Endothelial cell of umbilical vein (primary cell): ENCODE measurements at regions not wholly inside any gene's neighbourhood (a gene's known extent, or its start where the extent isn't known, plus 50 kb on each side); places are given as distances from the start of the nearest gene placed in this dataset.

Experiments used
- BruUV-seq: library from RNA; stranded (reverse); fragments of 400-500 nt; replicated peaks from 2 replicates; lab custom pipeline; 2021; lab: Mats Ljungman, UMichigan
- CTCF ChIA-PET: fragments of 300-600, 350-600 bp; sonication (Branson Sonifier 250); formaldehyde crosslinking; loops from one replicate; lab custom pipeline; 2021; ENCODE audit warnings: antibody characterized with exemption, inconsistent platforms; lab: Charles Lee
- POLR2A ChIA-PET: fragments of 300-600, 350-600 bp; sonication (Branson Sonifier 250); formaldehyde crosslinking; loops from one replicate; lab custom pipeline; 2021; ENCODE audit warnings: antibody characterized with exemption, inconsistent platforms; lab: Charles Lee
- DNase-seq: peaks from one replicate; pipeline ENCODE4 v3.0.0-alpha.2; 2011; ENCODE audit warnings: low read depth, low spot score
- FAIRE-seq: peaks from 2 replicates; lab custom pipeline; 2011; peaks lifted over from hg19 to GRCh38; lab: Jason Lieb, UNC
- H2AFZ ChIP-seq: 2 replicates; pipeline ENCODE4 v1.6.0; 2012; ENCODE audit warnings: low read depth, low read length, control low read depth, inconsistent platforms
- H3K27ac ChIP-seq: 2 replicates; pipeline ENCODE4 v1.5.1; 2011; ENCODE audit warnings: low read depth, mild to moderate bottlenecking, control low read depth, low read length, moderate library complexity; ENCODE audit not compliant: insufficient read depth
- H3K27me3 ChIP-seq, 2 experiments: 2 replicates each; pipeline versions ENCODE4 v1.6.0 to v1.6.1; 2011; ENCODE audit warnings: low read length in 2 of 2, mixed read lengths in 1 of 2; ENCODE audit not compliant: control insufficient read depth in 2 of 2, insufficient read depth in 2 of 2
- H3K36me3 ChIP-seq, 2 experiments: 2 replicates in 1 of 2; 3 replicates in 1 of 2; pipeline ENCODE4 v1.5.1; 2011; ENCODE audit warnings: low read length in 2 of 2, mild to moderate bottlenecking in 1 of 2, moderate library complexity in 1 of 2; ENCODE audit not compliant: control insufficient read depth in 2 of 2, insufficient read depth in 2 of 2; ENCODE audit errors: extremely low read depth in 1 of 2
- H3K4me1 ChIP-seq: 3 replicates; pipeline ENCODE4 v1.5.1; 2011; ENCODE audit warnings: mild to moderate bottlenecking, low read length; ENCODE audit not compliant: control insufficient read depth, insufficient read depth; ENCODE audit errors: extremely low read depth
- H3K4me2 ChIP-seq: 2 replicates; pipeline ENCODE4 v1.6.1; 2011; ENCODE audit warnings: low read length, control low read depth, mixed read lengths; ENCODE audit not compliant: insufficient read depth
- H3K4me3 ChIP-seq, 3 experiments: fragments of 200-600 bp in 1 of 3; sonication (generic), shearing (Covaris generic) in 1 of 3; replicated peaks in 1 of 3; 2 replicates each; pipeline ENCODE4 v1.5.1; 2011 to 2016; ENCODE audit warnings: control low read depth in 3 of 3, low read length in 3 of 3, mild to moderate bottlenecking in 2 of 3, inconsistent platforms in 1 of 3, low read depth in 1 of 3, moderate library complexity in 1 of 3; ENCODE audit not compliant: insufficient read depth in 1 of 3
- H3K79me2 ChIP-seq: 2 replicates; pipeline ENCODE4 v1.6.0; 2012; ENCODE audit warnings: low read length, inconsistent platforms; ENCODE audit not compliant: control insufficient read depth, insufficient read depth
- H3K9ac ChIP-seq: replicated peaks from 2 replicates; pipeline ENCODE3; 2011; ENCODE audit warnings: low read length, control low read depth; ENCODE audit not compliant: insufficient read depth; ENCODE audit errors: extremely low read depth
- H3K9me1 ChIP-seq: replicated peaks from 3 replicates; pipeline ENCODE4 v1.6.0; 2011; ENCODE audit warnings: mild to moderate bottlenecking, low read length; ENCODE audit not compliant: control insufficient read depth, insufficient read depth; ENCODE audit errors: extremely low read depth
- H3K9me3 ChIP-seq: replicated peaks from 2 replicates; pipeline ENCODE4 v1.5.1; 2012; ENCODE audit warnings: low read length, inconsistent platforms; ENCODE audit not compliant: control insufficient read depth, insufficient read depth
- H4K20me1 ChIP-seq: replicated peaks from 2 replicates; pipeline ENCODE3; 2011; ENCODE audit warnings: mild to moderate bottlenecking, low read length; ENCODE audit not compliant: control insufficient read depth, insufficient read depth; ENCODE audit errors: extremely low read depth
- CTCF ChIP-seq, 2 donors: IDR thresholded peaks; 1 replicate in 1 of 2; 2 replicates in 1 of 2; pipeline ENCODE4 v1.5.1; 2011; ENCODE audit warnings: low read length in 2 of 2, mild to moderate bottlenecking in 2 of 2, moderate library complexity in 2 of 2, control low read depth in 1 of 2, inconsistent platforms in 1 of 2, low read depth in 1 of 2; ENCODE audit not compliant: insufficient read depth in 1 of 2; ENCODE audit errors: extremely low read depth in 1 of 2
- EZH2 ChIP-seq: IDR thresholded peaks from 2 replicates; pipeline ENCODE4 v1.6.1; 2012; ENCODE audit warnings: borderline replicate concordance, low read depth, mild to moderate bottlenecking, moderate library complexity, low read length, inconsistent platforms; ENCODE audit not compliant: severe bottlenecking
- FOS ChIP-seq: IDR thresholded peaks from 2 replicates; pipeline ENCODE4 v1.6.1; 2011; ENCODE audit warnings: mild to moderate bottlenecking, low read length, moderate library complexity, borderline replicate concordance; ENCODE audit not compliant: insufficient read depth
- GATA2 ChIP-seq: IDR thresholded peaks from 2 replicates; pipeline ENCODE4 v1.7.0; 2011; ENCODE audit warnings: low read depth, mild to moderate bottlenecking, moderate library complexity, mixed read lengths, low read length; ENCODE audit not compliant: insufficient read length, insufficient read depth
- JUN ChIP-seq: IDR thresholded peaks from 2 replicates; pipeline ENCODE4 v1.6.1; 2011; ENCODE audit warnings: borderline replicate concordance, low read depth; ENCODE audit not compliant: insufficient read length, insufficient read depth
- MAX ChIP-seq: IDR thresholded peaks from 2 replicates; pipeline ENCODE4 v1.6.1; 2011; ENCODE audit not compliant: insufficient read depth, insufficient read length
- MYC ChIP-seq: IDR thresholded peaks from one replicate; pipeline ENCODE4 v1.6.1; 2011; ENCODE audit warnings: mild to moderate bottlenecking, low read depth, low read length
- POLR2A ChIP-seq: IDR thresholded peaks from 2 replicates; pipeline ENCODE4 v1.6.1; 2012; ENCODE audit warnings: low read depth, mild to moderate bottlenecking, control low read depth, low read length
- POLR2AphosphoS5 ChIP-seq: IDR thresholded peaks from 2 replicates; pipeline ENCODE4 v1.6.1; 2012; ENCODE audit warnings: low read depth, mild to moderate bottlenecking, control low read depth, low read length, moderate library complexity; ENCODE audit not compliant: insufficient read depth
- dilution Hi-C: fragments of 300-500 bp; cut with MboI; formaldehyde crosslinking; loops from one replicate; pipeline ENCODE4 v1.15.0; 2019; ENCODE audit warnings: low sequenced_read_pairs; ENCODE audit not compliant: extremely low pct_ligation_motif_present
- intact Hi-C: fragments of 100-400 bp; cut with micrococcal nuclease; formaldehyde crosslinking; loops from one replicate; pipeline ENCODE4 v1.10.0; 2022

GRCh38 chr12:48286665-48287064 is 64.1 kb downstream of the ZNF641 start:
- H3K4me2 ChIP-seq: no peak overlapping the region
- H3K9me3 ChIP-seq: no peaks in the 10 kb centered on the region
- H2AFZ ChIP-seq: no peak overlapping the region
- H3K79me2 ChIP-seq: no peaks in the 10 kb centered on the region
- no peaks in the 10 kb centered on the region for H3K9me1 ChIP-seq
- ChIA-PET POLR2A (no interaction called here), CTCF (interaction anchor here (0.6 to 2.9 kb wide), 12 partner anchors 11 to 335 kb away, joined by 3 to 84 read pairs (median 4); no protein-coding TSS in a partner anchor)
- dilution Hi-C loops: no loop called here
- H3K27ac ChIP-seq: no peak overlapping the region
- intact Hi-C loops: loop anchor here (1.0 to 5.0 kb wide), 2 partner anchors 168 to 331 kb away; no protein-coding TSS in a partner anchor
- H3K36me3 ChIP-seq: no peaks in the 10 kb centered on the region
- no peak for FAIRE-seq
- H3K9ac ChIP-seq: no peak overlapping the region
- no peaks in the 10 kb centered on the region for H4K20me1 ChIP-seq
- no peak overlapping the region for H3K4me3 ChIP-seq
- BruUV-seq: no TSS peak
- no peak for TF ChIP-seq POLR2A
- TF ChIP-seq CTCF (IDR thresholded peaks at IDR 0.05; ENCODE audit: extremely low read depth in 1 of 2, insufficient read depth in 1 of 2, low read depth in 1 of 2, low read length in 2 of 2): peak; percentile 25 to 57
- peaks cover 3% of the 10 kb centered on the region in 2 experiments for H3K27me3 ChIP-seq
- DNase-seq: no peak
- peaks cover 2% of the 10 kb centered on the region for H3K4me1 ChIP-seq

GRCh38 chr12:48285751-48286650 is 64.7 kb downstream of the ZNF641 start:
- Histone ChIP-seq H3K4me1 (peaks cover 2% of the 10 kb centered on the region), H3K4me3 (no peak overlapping the region), H2AFZ (no peak overlapping the region), H3K27me3 (peaks cover 3 to 4% of the 10 kb centered on the region in 2 experiments), H3K9me3 (no peaks in the 10 kb centered on the region), H3K9me1 (no peaks in the 10 kb centered on the region), H3K9ac (no peak overlapping the region), H3K36me3 (no peaks in the 10 kb centered on the region), H3K4me2 (no peak overlapping the region), H3K79me2 (no peaks in the 10 kb centered on the region), H4K20me1 (no peaks in the 10 kb centered on the region), H3K27ac (no peak overlapping the region)
- FAIRE-seq: no peak
- CTCF ChIA-PET: interaction anchor here (0.6 to 2.9 kb wide), 7 partner anchors 9 to 336 kb away, joined by 3 to 84 read pairs (median 5); no protein-coding TSS in a partner anchor
- BruUV-seq: no TSS peak
- no peak for DNase-seq
- dilution Hi-C loops (no loop called here), intact Hi-C loops (loop anchor here (1.0 to 5.0 kb wide), 2 partner anchors 168 to 331 kb away; no protein-coding TSS in a partner anchor)
- POLR2A ChIA-PET: no interaction called here
- TF ChIP-seq MAX: no peak
- no peak for TF ChIP-seq POLR2A
- no peak for TF ChIP-seq GATA2
- TF ChIP-seq CTCF (IDR thresholded peaks at IDR 0.05; ENCODE audit: extremely low read depth in 1 of 2, insufficient read depth in 1 of 2, low read depth in 1 of 2, low read length in 2 of 2): no peak
- no peak for TF ChIP-seq MYC
- no peak for TF ChIP-seq POLR2AphosphoS5
- no peak for TF ChIP-seq EZH2
- no peak for TF ChIP-seq FOS
- no peak for TF ChIP-seq JUN
